ENCODE measurements at regions not wholly inside any gene's neighbourhood (a gene's known extent, or its start where the extent isn't known, plus 50 kb on each side); places are given as distances from the start of the nearest gene placed in this dataset.

- H3K9ac ChIP-seq = no peak overlapping the region
- no peaks in the 10 kb centered on the region for H3K9me2 ChIP-seq
- 60% methylated on average over 4 of the region's 4 CpGs for WGBS (ENCODE audit: low lambda C conversion rate)
- ChIA-PET CTCF (no interaction called here), POLR2A (no interaction called here)
- H4K20me1 ChIP-seq (ENCODE audit: insufficient read depth) = no peaks in the 10 kb centered on the region
- H3K36me3 ChIP-seq (replicated peaks in 1 of 2; ENCODE audit: control insufficient read depth in 1 of 2, insufficient read depth in 2 of 2, low read length in 1 of 2) = no peaks in the 10 kb centered on the region
- no peaks in the 10 kb centered on the region for H3F3A ChIP-seq (replicated peaks; ENCODE audit: insufficient read depth)
- DNase-seq = no peak
- peaks cover 0 to 7% of the 10 kb centered on the region in 2 experiments; a peak in 1 of 4 replicates for H3K4me1 ChIP-seq (ENCODE audit: control insufficient read depth in 1 of 2, insufficient read depth in 2 of 2, low read depth in 1 of 2, low read length in 1 of 2)
- H3K4me3 ChIP-seq (ENCODE audit: low read depth in 2 of 2, low read length in 1 of 2) = no peak overlapping the region
- no peaks in the 10 kb centered on the region for H3K27me3 ChIP-seq (ENCODE audit: insufficient read depth)
- TF ChIP-seq REST (IDR thresholded peaks at IDR 0.05; ENCODE audit: low read depth, low read length) (peak; percentile 84), EP300 (IDR thresholded peaks at IDR 0.05; ENCODE audit: borderline replicate concordance in 1 of 2, low read depth in 1 of 2, low read length in 1 of 2) (no peak), RFX5 (IDR thresholded peaks at IDR 0.05; ENCODE audit: low read length) (no peak)
- no peak overlapping the region for H3K4me2 ChIP-seq
- no peak overlapping the region for H2AFZ ChIP-seq (ENCODE audit: low read depth)
- no peaks in the 10 kb centered on the region for H3K79me2 ChIP-seq (ENCODE audit: insufficient read depth)
- no peaks in the 10 kb centered on the region for H3K9me3 ChIP-seq
- H3K27ac ChIP-seq (ENCODE audit: low read depth in 2 of 2, low read length in 1 of 2) = no peak overlapping the region
Measured at GRCh38 chr6:5904532-5904931, 102.2 kb downstream of the NRN1 start.

- no peaks in the 10 kb centered on the region for H3K27me3 ChIP-seq (ENCODE audit: insufficient read depth)
- no peaks in the 10 kb centered on the region for H3F3A ChIP-seq (replicated peaks; ENCODE audit: insufficient read depth)
- DNase-seq = no peak
- POLR2A ChIA-PET = no interaction called here
- no peak overlapping the region for H2AFZ ChIP-seq (ENCODE audit: low read depth)
- CTCF ChIA-PET = interaction anchor here (0.6 kb wide), 1 partner anchor 38 kb away, joined by 3 read pairs; no protein-coding TSS in a partner anchor
- 81% methylated on average over 3 of the region's 4 CpGs for WGBS (ENCODE audit: low lambda C conversion rate)
- no peak for TF ChIP-seq YY1 (IDR thresholded peaks at IDR 0.05; ENCODE audit: low read depth)
- no peak for TF ChIP-seq MXI1 (IDR thresholded peaks at IDR 0.05; ENCODE audit: low read depth, low read length)
- TF ChIP-seq POLR2AphosphoS5 (IDR thresholded peaks at IDR 0.05; ENCODE audit: low read depth, low read length) = no peak
- TF ChIP-seq RXRA (IDR thresholded peaks at IDR 0.05; ENCODE audit: borderline replicate concordance, low read depth) = no peak
- TF ChIP-seq RFX5 (IDR thresholded peaks at IDR 0.05; ENCODE audit: low read length) = no peak
- no peak for TF ChIP-seq MEF2A (IDR thresholded peaks at IDR 0.05; ENCODE audit: borderline replicate concordance, low read depth)
- TF ChIP-seq ZBTB33 (IDR thresholded peaks at IDR 0.05; ENCODE audit: borderline replicate concordance, low read depth) = no peak
- no peak for TF ChIP-seq GABPA (IDR thresholded peaks at IDR 0.05; ENCODE audit: low read depth)
- H3K79me2 ChIP-seq (ENCODE audit: insufficient read depth) = no peaks in the 10 kb centered on the region
- H3K9me2 ChIP-seq = no peaks in the 10 kb centered on the region
- no peak overlapping the region for H3K4me3 ChIP-seq (ENCODE audit: low read depth in 2 of 2, low read length in 1 of 2)
- no peaks in the 10 kb centered on the region for H3K36me3 ChIP-seq (replicated peaks in 1 of 2; ENCODE audit: control insufficient read depth in 1 of 2, insufficient read depth in 2 of 2, low read length in 1 of 2)
- H3K9ac ChIP-seq = no peak overlapping the region
- H3K4me2 ChIP-seq = no peak overlapping the region
- H4K20me1 ChIP-seq (ENCODE audit: insufficient read depth) = no peaks in the 10 kb centered on the region
- H3K4me1 ChIP-seq (ENCODE audit: control insufficient read depth in 1 of 2, insufficient read depth in 2 of 2, low read depth in 1 of 2, low read length in 1 of 2) = no peaks in the 10 kb centered on the region
- no peak overlapping the region for H3K27ac ChIP-seq (ENCODE audit: low read depth in 2 of 2, low read length in 1 of 2)
- no peaks in the 10 kb centered on the region for H3K9me3 ChIP-seq
Measured at GRCh38 chr6:5899216-5900045, 107.3 kb downstream of the NRN1 start.

Data from SK-N-SH (cell line).